ENCODE measurements at regions not wholly inside any gene's neighbourhood (a gene's known extent, or its start where the extent isn't known, plus 50 kb on each side); places are given as distances from the start of the nearest gene placed in this dataset.
"Not testable (repeated sequence)": the region's sequence is repeated elsewhere in the genome, so short reads cannot be mapped to it uniquely, and the experiment has no call there.

GRCh38 chr2:129833465-129833864 lies 146.0 kb upstream of the RAB6C start:
- not testable (repeated sequence) for DNase-seq (ENCODE audit: low read depth)

DNA sequence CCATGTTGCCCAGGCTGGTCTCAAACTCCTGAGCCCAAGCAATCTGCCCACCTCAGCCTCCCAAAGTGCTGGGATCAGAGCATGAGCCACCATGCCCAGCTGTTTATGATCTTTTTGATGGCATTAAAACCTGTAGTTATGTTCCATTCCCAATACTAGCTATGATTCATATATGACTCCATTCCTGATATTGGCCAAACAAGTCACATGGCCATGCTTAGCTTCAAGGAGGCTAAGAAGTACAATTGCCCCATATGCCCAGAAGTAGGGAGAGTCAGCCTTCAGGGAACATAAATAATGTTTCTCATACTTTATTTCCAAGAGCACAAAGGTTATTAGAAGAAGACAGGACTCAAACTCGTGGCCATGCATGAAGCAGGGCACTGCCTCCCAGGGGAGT lies 132.4 kb upstream of the RAB6C start:
- DNase-seq (ENCODE audit: low read depth): no peak

DNA sequence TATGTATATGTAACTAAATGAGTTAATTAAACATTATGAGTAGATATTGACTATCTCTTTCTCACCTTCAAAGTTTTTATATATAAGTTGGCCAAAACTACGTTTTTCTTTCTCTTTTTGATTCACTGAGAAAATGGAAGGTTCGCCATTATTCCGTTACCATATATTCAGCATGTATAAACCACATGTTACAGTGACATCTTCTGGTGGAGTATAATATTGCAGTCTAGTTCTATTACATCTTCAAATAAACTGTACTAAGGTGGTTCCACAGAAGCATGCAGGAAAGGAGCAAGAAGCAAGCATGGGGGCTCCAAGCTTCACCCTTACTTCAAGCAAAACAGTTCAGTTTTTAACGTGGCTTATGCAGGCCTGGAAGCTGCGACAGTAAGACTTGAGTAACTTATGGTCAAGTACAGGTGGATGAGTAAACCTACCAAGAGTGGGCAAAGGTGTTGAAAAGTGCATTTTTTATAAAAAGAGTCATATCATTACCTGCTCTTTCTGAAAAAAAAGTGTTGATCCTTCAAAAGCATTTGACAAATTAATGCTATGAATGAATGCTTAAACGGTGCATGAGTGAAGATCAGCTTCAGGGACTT lies 129.8 kb upstream of the RAB6C start:
- peak; percentile 79 for DNase-seq (ENCODE audit: low read depth)

DNA sequence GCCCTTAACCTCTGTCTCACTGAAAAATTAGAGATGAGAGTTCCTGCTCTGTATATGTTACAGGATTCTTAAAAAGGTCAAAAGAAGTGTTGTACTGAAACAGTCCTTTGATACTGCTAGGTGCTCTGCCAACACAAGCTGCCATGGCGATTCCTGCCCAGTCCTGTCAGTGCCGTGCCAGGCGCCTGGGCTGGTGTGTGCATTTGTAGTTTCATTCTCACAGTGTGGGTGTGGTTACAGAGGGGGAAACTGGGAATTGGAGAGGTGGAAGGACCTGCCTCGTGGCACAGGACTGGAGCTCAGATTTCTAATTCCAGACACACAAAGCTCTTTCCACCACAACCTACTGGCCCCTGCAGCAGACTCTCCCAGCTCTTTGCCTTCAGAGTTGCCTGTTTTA lies 122.3 kb upstream of the RAB6C start:
- DNase-seq (ENCODE audit: low read depth): no peak

- DNase-seq (ENCODE audit: low read depth): no peak
Measured at GRCh38 chr2:129859175-129859574, 120.3 kb upstream of the RAB6C start.

GRCh38 chr2:129860088-129860487 lies 119.4 kb upstream of the RAB6C start:
- DNase-seq (ENCODE audit: low read depth): no peak

DNA sequence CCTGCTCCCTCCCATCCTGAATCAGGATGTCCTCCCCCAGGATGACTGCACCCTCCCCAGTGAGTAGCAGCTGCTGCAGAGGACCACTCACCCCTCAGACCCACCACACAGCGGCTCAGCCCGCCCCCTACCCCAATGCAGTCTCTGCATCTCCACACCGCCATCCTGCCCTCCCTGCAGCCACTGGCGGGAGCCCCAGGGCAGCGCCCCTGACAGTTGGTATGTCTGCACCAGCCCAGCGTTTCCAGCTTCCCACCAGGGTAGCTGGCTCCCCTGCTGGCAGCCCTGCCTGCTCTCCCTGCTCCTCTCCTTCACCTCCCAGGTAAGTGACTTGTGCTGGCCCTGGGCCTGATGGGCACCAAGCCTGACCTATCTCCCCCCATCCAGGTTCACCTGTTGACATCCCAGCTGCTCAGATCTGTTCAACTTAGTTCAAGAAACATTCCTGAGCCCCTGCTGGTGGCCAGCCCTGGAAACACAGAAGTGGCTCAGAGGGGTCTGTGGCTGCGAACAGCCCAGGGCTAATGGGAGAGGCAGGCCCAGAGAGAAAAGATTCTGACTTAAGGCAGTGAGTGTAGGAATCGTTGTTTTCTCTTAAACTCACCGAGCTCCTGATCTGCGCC lies 117.7 kb upstream of the RAB6C start:
- DNase-seq (ENCODE audit: low read depth): no peak

DNA sequence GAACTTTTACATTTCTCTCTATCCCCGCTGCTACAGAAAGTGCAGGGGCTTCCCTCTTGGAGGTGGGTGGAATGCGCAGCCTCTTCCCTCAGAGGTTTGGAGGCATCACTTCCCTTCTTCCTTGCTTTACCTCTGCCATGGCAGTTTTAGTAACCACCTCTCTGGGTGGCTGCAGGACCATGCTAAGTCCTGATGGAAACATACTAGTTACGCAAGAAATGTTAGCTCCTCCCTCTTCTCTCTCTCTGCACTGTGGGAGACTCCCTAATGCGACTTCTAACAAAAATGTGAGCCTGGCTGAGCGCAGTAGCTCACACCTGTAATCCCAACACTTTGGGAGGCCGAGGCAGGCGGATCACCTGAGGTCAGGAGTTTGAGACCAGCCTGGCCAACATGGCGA lies 116.8 kb upstream of the RAB6C start:
- no peak for DNase-seq (ENCODE audit: low read depth)

DNA sequence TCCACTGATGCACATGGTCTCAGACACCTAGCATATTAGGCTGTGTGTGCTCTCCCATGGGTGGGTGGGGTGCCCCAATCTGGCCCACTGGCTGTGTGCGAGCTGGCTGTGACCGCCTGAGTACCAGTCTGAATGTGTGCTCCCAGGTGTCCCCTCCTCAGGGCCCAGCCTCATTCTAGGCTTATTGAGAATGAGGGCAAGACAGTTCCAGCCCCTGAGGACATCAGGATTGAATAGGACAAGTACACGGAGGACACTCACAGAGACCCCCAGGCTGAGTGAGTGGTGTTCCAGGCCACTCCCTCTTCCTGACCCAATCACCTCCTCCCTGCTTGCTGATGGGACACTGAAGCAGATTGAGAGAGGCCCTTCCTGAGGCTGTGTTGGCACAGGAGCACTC lies 116.1 kb upstream of the RAB6C start:
- DNase-seq (ENCODE audit: low read depth): no peak

DNA sequence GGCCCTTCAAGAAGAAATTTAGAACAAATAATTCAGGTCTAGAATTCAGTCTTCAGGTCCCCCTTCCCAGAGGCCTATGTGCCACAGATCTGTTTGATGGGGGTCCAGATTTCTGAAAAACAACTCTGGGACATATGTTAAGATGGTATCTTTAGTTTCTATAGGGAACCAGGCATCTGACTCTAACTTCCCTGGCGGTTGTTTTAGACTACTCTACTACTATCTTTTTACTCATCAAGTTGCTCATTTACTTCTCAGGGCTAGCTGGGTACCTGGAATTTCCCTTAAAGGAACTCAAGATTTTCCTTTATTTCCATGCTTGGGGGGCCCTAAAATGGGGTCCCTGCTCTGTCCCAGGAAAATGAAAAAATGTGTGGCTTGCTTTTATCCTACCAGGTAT lies 114.7 kb upstream of the RAB6C start:
- no peak for DNase-seq (ENCODE audit: low read depth)

GRCh38 chr2:129865976-129866375 lies 113.5 kb upstream of the RAB6C start:
- no peak for DNase-seq (ENCODE audit: low read depth)

DNA sequence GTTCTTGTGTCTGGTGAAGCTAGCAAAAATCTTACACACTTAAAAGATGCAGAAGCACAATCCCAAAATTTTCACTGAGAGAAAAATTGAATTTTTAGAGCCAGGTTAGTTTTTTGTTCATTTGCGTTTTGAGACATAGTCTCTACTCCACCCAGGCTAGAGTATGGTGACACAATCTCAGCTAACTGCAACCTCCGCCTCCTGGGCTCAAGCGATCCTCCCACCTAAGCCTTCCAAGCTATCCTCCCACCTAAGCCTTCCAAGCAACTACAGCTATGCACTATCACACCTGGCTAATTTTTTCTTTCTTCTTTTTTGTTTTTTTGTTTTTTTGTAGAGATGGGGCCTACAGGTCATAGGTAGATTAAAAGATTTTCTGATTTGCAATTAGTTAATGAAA lies 113.1 kb upstream of the RAB6C start:
- no peak for DNase-seq (ENCODE audit: low read depth)

DNA sequence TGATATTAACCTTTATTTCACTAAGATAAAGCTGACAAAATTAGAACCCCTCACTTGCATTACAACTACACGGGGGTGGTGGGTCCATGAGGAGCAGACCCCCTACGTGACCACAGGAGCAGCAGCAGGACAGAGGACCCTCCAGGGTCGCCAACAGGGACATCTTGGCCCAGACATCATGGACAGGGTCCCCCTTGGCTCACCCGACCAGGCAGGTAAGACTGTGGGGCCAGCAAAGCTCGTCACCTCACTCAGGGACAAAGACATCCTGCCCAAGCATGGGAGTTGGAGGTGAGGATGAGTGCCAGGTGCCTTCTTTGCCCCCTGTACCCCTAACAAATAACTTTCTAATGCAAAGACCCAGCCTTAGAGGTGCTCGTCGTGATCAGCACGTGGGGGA lies 111.3 kb upstream of the RAB6C start:
- no peak for DNase-seq (ENCODE audit: low read depth)

GRCh38 chr2:129870685-129871241 lies 108.7 kb upstream of the RAB6C start:
- no peak for DNase-seq (ENCODE audit: low read depth)

DNA sequence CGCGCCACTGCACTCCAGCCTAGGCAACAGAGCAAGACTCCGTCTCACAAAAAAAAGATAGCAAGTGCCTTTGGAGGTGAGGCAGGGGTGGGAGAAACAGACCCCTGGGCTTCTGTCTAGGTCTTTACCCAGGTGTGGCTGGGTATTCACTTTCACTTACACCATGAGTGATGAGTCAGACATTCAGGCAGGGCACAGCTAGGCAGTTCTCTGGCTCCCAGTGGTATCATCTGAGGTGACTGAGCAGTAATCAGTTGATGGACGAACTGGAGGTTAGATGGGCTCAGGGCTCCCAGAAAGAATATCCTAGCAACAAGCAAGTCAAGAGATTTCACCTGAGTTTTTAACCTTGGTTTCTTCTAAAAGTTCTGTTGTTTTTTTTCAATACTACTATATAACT lies 107.0 kb upstream of the RAB6C start:
- no peak for DNase-seq (ENCODE audit: low read depth)

DNA sequence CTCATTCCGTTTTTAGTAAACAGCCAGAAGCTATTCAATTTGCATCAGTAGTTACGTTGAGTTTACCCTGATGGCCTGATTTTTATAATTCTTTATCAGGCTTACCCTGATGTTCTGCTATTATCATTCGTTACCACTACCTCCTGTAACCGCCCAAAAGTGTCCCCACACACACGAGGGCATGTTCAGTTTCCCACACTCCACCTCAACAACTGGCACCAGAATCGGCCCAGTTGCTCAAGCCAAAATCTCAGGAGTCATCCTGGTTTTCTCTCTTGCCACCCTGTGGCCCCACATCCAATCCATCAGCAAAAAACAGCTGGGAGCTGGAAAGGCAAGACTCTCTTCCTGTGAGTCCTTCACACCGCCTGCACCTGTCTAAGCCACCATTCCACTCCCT lies 102.9 kb upstream of the RAB6C start:
- no peak for DNase-seq (ENCODE audit: low read depth)

DNA sequence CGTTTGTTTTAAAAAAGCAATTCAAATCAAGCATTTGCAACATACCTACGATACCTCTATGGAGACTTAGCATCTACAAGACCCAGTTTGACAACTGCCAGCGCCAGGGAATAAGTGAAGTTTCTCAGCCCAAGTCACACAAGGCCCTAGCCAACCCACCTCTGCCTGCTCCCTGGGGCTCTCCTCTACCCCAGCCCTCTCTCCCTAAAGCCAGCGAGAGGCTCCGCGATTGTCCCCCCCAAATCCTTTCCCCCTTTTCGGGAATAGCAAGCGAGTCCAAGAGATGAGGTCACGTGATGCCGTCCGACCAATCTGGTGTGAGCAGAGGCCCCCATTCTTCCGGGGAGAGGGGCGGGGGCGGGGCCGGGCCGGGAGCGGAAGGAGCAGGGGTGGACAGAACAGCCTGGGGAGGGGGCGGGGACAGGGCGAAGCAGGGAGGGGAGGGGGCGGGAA lies 102.2 kb upstream of the RAB6C start:
- peak; percentile 54 for DNase-seq (ENCODE audit: low read depth)

- DNase-seq (ENCODE audit: low read depth): peak; percentile 28
Measured at GRCh38 chr2:129877795-129878775, 101.4 kb upstream of the RAB6C start.

GRCh38 chr2:129879614-129880180 lies 99.8 kb upstream of the RAB6C start:
- DNase-seq (ENCODE audit: low read depth): no peak

DNA sequence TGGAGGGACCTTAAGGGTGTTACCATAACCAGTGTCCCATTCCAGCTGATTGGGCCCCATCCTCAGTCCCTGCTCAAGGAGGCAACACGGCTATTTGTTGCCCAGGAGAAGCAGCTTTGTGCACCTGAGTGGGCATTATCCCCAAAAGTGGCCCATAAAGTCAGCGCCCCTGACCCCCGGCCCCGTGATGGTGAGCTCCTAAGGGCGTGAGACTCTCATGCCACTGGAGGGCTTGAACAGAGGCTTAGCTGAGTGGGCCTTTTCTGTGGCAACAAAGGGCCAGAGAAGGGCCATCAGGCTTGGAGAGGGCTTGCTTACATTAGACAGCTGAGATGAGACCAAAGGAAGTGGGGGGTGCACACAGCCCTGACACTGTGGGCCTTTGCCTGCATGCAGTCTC lies 99.2 kb upstream of the RAB6C start:
- DNase-seq (ENCODE audit: low read depth): no peak

DNA sequence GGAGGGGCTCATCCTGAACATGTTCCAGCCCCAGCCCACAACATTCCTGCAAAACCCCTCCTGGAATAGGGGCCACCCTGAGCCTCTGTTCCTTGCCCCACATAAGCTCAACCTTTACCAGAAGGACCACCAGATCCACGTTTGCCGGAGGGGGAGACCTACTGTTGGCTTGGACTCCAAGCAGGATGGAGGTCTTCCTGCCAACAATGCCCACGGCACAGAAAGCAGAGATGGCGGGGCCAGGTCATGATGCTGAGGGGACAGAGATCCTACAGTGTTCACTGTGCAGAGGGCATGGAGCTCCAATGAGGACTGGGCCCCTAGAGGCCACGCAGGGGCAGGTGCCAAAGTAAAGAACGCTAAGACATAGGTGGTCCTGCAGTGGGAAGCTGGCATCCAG lies 98.5 kb upstream of the RAB6C start:
- DNase-seq (ENCODE audit: low read depth): no peak

- no peak for DNase-seq (ENCODE audit: low read depth)
Measured at GRCh38 chr2:129881786-129882396, 97.6 kb upstream of the RAB6C start.
